ENCODE measurements at regions not wholly inside any gene's neighbourhood (a gene's known extent, or its start where the extent isn't known, plus 50 kb on each side); places are given as distances from the start of the nearest gene placed in this dataset.

- intact Hi-C loops (cut with DNase I): no loop called here
- Histone ChIP-seq H3K27ac (no peak overlapping the region), H3K4me1 (peaks cover 0 to under 1% of the 10 kb centered on the region in 2 donors), H3K27me3 (no peaks in the 10 kb centered on the region), H3K36me3 (no peaks in the 10 kb centered on the region), H3K9me3 (no peaks in the 10 kb centered on the region), H3K4me3 (no peak overlapping the region)
- DNase-seq (ENCODE audit: low spot score in 2 of 2): no peak
- TF ChIP-seq CTCF (IDR thresholded peaks at IDR 0.05): no peak
Observed at GRCh38 chr2:215879331-215879730, 134.0 kb downstream of the MREG start.

GRCh38 chr2:215878476-215879063 lies 134.8 kb downstream of the MREG start:
- intact Hi-C loops (cut with DNase I): no loop called here
- DNase-seq (ENCODE audit: low spot score in 2 of 2): no peak
- Histone ChIP-seq H3K4me1 (no peaks in the 10 kb centered on the region), H3K4me3 (no peak overlapping the region), H3K27ac (no peak overlapping the region), H3K9me3 (no peaks in the 10 kb centered on the region), H3K27me3 (no peaks in the 10 kb centered on the region), H3K36me3 (no peaks in the 10 kb centered on the region)
- no peak for TF ChIP-seq CTCF (IDR thresholded peaks at IDR 0.05)

GRCh38 chr2:215876937-215877238 lies 136.5 kb downstream of the MREG start:
- Histone ChIP-seq H3K27me3 (no peaks in the 10 kb centered on the region), H3K4me3 (no peak overlapping the region), H3K36me3 (no peaks in the 10 kb centered on the region), H3K9me3 (no peaks in the 10 kb centered on the region), H3K4me1 (no peaks in the 10 kb centered on the region), H3K27ac (no peak overlapping the region)
- TF ChIP-seq CTCF (IDR thresholded peaks at IDR 0.05): no peak
- DNase-seq (ENCODE audit: low spot score in 2 of 2): no peak
- intact Hi-C loops (cut with DNase I): no loop called here

GRCh38 chr2:215876139-215876936 lies 137.0 kb downstream of the MREG start:
- Histone ChIP-seq H3K4me1 (no peaks in the 10 kb centered on the region), H3K9me3 (no peaks in the 10 kb centered on the region), H3K36me3 (no peaks in the 10 kb centered on the region), H3K27ac (no peak overlapping the region), H3K4me3 (no peak overlapping the region), H3K27me3 (no peaks in the 10 kb centered on the region)
- intact Hi-C loops (cut with DNase I): no loop called here
- TF ChIP-seq CTCF (IDR thresholded peaks at IDR 0.05): no peak
- DNase-seq (ENCODE audit: low spot score in 2 of 2): no peak

- no peaks in the 10 kb centered on the region for H3K27me3 ChIP-seq
- TF ChIP-seq CTCF (IDR thresholded peaks at IDR 0.05): no peak
Observed at GRCh38 chr2:215874418-215874817, 138.9 kb downstream of the MREG start.

More at GRCh38 chr2:215874418-215874817, 138.9 kb downstream of the MREG start:
- H3K36me3 ChIP-seq: no peaks in the 10 kb centered on the region
- intact Hi-C loops (cut with DNase I): no loop called here
- no peak for DNase-seq (ENCODE audit: low spot score in 2 of 2)
- no peaks in the 10 kb centered on the region for H3K9me3 ChIP-seq
- no peak overlapping the region for H3K4me3 ChIP-seq
- H3K27ac ChIP-seq: no peak overlapping the region
- no peaks in the 10 kb centered on the region for H3K4me1 ChIP-seq

Data from ascending aorta (tissue), 2 donors.